Liver (tissue), 7 donors: ENCODE measurements at regions not wholly inside any gene's neighbourhood (a gene's known extent, or its start where the extent isn't known, plus 50 kb on each side); places are given as distances from the start of the nearest gene placed in this dataset.
A peak's percentile ranks its signal among the peaks of the same experiment; 100 is the strongest.

Experiments
- DNase-seq: peaks from one replicate; pipeline ENCODE4 v3.0.0-alpha.2; 2017; ENCODE audit warnings: low spot score
- H3K27ac ChIP-seq, 2 donors: one replicate each; pipeline ENCODE4 v1.7.0; 2013; ENCODE audit warnings: inconsistent platforms in 2 of 2, low read length in 2 of 2, control low read depth in 1 of 2, low read depth in 1 of 2, mild to moderate bottlenecking in 1 of 2
- H3K27me3 ChIP-seq, 4 donors: one replicate each; pipeline versions ENCODE4 v1.6.1 to v1.7.0; 2013; ENCODE audit warnings: low read length in 3 of 4, inconsistent platforms in 1 of 4, mild to moderate bottlenecking in 1 of 4, moderate library complexity in 1 of 4; ENCODE audit not compliant: control insufficient read depth in 4 of 4, insufficient read depth in 4 of 4
- H3K36me3 ChIP-seq, 4 donors: one replicate each; pipeline versions ENCODE4 v1.6.1 to v1.7.0; 2013; ENCODE audit warnings: low read length in 3 of 4, mild to moderate bottlenecking in 3 of 4, low read depth in 1 of 4, moderate library complexity in 1 of 4; ENCODE audit not compliant: control insufficient read depth in 4 of 4, insufficient read depth in 3 of 4
- H3K4me1 ChIP-seq, 4 donors: one replicate each; pipeline versions ENCODE4 v1.6.1 to v1.7.0; 2013; ENCODE audit warnings: low read length in 3 of 4, mild to moderate bottlenecking in 3 of 4, moderate library complexity in 1 of 4; ENCODE audit not compliant: control insufficient read depth in 4 of 4, insufficient read depth in 4 of 4
- H3K4me3 ChIP-seq, 3 donors: one replicate each; pipeline versions ENCODE4 v1.6.1 to v1.7.0; 2013; ENCODE audit warnings: low read length in 3 of 3, control low read depth in 1 of 3, low read depth in 1 of 3, mild to moderate bottlenecking in 1 of 3
- H3K9ac ChIP-seq, 2 donors: one replicate each; pipeline ENCODE4 v1.7.0; 2013; ENCODE audit warnings: low read length in 2 of 2, mild to moderate bottlenecking in 2 of 2, moderate library complexity in 2 of 2, control low read depth in 1 of 2, low read depth in 1 of 2
- H3K9me3 ChIP-seq, 4 donors: one replicate each; pipeline versions ENCODE4 v1.6.1 to v1.7.0; 2013; ENCODE audit warnings: low read length in 3 of 4; ENCODE audit not compliant: control insufficient read depth in 4 of 4
- FOXA1 ChIP-seq: IDR thresholded peaks from 2 replicates; pipeline ENCODE4 v1.6.1; 2016; ENCODE audit warnings: antibody characterized with exemption
- FOXA2 ChIP-seq: IDR thresholded peaks from 2 replicates; pipeline ENCODE4 v1.6.1; 2016; ENCODE audit warnings: antibody characterized with exemption
- GABPA ChIP-seq, 2 donors: IDR thresholded peaks in 1 of 2; conservative IDR thresholded peaks in 1 of 2; 2 replicates each; pipeline ENCODE4 v1.6.1; 2016; ENCODE audit warnings: antibody characterized with exemption in 2 of 2, mild to moderate bottlenecking in 1 of 2, moderate library complexity in 1 of 2
- JUND ChIP-seq, 2 donors: IDR thresholded peaks; 2 replicates each; pipeline ENCODE4 v1.6.1; 2016; ENCODE audit warnings: antibody characterized with exemption in 2 of 2
- RXRA ChIP-seq, 2 donors: IDR thresholded peaks; 2 replicates each; pipeline ENCODE4 v1.6.1; 2017 to 2018; ENCODE audit warnings: antibody characterized with exemption in 2 of 2, mild to moderate bottlenecking in 1 of 2
- SP1 ChIP-seq: IDR thresholded peaks from 2 replicates; pipeline ENCODE4 v1.6.1; 2018; ENCODE audit warnings: antibody characterized with exemption, mild to moderate bottlenecking
- TAF1 ChIP-seq: conservative IDR thresholded peaks from 2 replicates; pipeline ENCODE4 v1.6.1; 2016; ENCODE audit warnings: antibody characterized with exemption, mild to moderate bottlenecking
- WGBS: extraction: QIAGEN DNeasy Blood & Tissue Kit; methylation state at CpG from one replicate; pipeline ENCODE4 v1.1.7; 2013; 5-methylcytosine and 5-hydroxymethylcytosine counted together
- TF ChIP-seq, protein P1 (sequence below): IDR thresholded peaks from 2 replicates; pipeline ENCODE4 v1.6.1; 2016; ENCODE audit warnings: antibody characterized with exemption
- TF ChIP-seq, protein P2 (sequence below): IDR thresholded peaks from 2 replicates; pipeline ENCODE4 v1.6.1; 2016; ENCODE audit warnings: antibody characterized with exemption
- TF ChIP-seq, protein P3 (sequence below): IDR thresholded peaks from 2 replicates; pipeline ENCODE4 v1.6.1; 2016; ENCODE audit warnings: antibody characterized with exemption, mild to moderate bottlenecking
- TF ChIP-seq, protein P4 (sequence below): IDR thresholded peaks from 2 replicates; pipeline ENCODE4 v1.6.1; 2016; ENCODE audit warnings: antibody characterized with exemption
- donor health status: healthy.
- donor health status: healthy.
- donor health status: healthy.
- donor health status: healthy.

DNA sequence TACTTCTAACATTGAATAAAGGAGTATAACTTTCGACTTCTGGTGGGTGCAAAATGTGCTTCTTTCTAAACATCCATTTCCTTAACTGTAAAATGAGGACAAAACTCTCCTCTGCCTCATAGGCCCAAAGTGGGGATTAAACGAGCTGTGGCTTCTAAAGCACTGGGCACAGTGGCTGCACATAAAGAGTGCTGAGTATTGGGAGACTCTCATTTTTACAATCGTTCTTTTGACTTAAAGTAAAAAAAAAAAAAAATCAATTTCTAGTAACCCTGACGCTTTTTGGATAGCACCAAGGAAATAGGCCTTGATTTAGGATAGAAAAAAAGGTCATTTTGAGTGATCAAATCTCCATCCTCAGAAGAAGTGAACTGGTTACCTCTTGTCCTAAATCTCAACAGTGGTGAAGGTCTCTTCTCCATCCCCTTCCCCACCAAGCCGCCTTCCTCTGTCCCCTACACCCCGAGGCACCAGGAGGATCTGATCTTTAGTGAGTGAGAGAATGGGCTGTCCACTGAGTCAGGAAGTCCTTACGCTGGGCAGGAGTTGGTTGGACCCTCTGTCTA is 161.6 kb downstream of the DDX1 start:
- DNase-seq: no peak
- no peak overlapping the region for H3K27ac ChIP-seq
- no peak overlapping the region for H3K9ac ChIP-seq
- no peaks in the 10 kb centered on the region for H3K36me3 ChIP-seq
- H3K4me1 ChIP-seq: no peaks in the 10 kb centered on the region
- H3K27me3 ChIP-seq: no peaks in the 10 kb centered on the region
- no peaks in the 10 kb centered on the region for H3K9me3 ChIP-seq
- 76% methylated on average over 7 of the region's 7 CpGs for WGBS
- H3K4me3 ChIP-seq: no peak overlapping the region
- TF ChIP-seq JUND (IDR thresholded peaks at IDR 0.05): no peak

DNA sequence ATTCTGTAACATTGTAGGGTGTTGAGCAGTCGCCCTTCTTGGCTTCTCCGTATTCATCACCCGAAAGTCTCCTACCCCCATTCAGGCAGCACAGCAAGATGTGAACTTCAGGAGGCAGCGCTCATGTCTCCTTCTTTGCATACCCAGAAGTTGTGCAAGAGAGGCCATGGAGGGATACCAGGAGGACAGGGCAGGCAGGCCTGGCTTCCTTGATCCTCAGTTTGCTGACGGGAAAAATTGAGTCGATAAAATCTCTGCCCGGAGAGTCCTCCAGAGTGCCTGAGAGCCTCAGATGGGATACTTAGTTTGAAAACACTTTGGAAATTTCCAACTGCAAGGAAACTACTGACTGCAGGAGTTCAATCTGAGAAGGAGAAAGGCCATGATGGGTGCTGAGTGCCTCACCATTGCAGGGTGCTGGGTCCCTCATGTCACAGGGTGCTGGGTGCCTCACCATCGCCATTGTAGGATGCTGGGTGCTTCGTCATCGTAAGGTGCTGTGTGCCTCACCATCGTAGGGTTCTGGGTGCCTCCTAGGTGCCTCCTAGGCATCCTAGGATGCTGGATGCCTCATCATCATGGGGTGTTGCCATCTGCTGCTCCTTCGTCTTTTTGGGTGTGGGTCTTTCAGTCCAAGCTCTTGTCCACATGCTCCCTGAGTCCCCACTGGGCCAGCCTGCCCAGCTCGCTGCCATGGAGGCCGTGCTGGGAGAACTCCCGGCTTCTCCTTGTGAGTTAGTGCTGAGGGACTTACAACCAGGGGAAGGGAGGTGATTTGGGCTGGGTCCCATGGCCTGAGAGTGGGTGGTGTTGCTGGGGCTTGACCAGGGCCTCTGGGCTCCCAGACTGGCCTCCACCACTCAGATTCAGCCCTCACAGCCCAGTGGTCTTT is 162.4 kb downstream of the DDX1 start:
- no peak overlapping the region for H3K4me3 ChIP-seq
- H3K36me3 ChIP-seq: no peaks in the 10 kb centered on the region
- H3K9me3 ChIP-seq: no peaks in the 10 kb centered on the region
- TF ChIP-seq, protein P1, sequence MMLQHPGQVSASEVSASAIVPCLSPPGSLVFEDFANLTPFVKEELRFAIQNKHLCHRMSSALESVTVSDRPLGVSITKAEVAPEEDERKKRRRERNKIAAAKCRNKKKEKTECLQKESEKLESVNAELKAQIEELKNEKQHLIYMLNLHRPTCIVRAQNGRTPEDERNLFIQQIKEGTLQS: no peak
- TF ChIP-seq, protein P2, sequence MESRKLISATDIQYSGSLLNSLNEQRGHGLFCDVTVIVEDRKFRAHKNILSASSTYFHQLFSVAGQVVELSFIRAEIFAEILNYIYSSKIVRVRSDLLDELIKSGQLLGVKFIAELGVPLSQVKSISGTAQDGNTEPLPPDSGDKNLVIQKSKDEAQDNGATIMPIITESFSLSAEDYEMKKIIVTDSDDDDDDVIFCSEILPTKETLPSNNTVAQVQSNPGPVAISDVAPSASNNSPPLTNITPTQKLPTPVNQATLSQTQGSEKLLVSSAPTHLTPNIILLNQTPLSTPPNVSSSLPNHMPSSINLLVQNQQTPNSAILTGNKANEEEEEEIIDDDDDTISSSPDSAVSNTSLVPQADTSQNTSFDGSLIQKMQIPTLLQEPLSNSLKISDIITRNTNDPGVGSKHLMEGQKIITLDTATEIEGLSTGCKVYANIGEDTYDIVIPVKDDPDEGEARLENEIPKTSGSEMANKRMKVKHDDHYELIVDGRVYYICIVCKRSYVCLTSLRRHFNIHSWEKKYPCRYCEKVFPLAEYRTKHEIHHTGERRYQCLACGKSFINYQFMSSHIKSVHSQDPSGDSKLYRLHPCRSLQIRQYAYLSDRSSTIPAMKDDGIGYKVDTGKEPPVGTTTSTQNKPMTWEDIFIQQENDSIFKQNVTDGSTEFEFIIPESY: no peak
- no peak for TF ChIP-seq RXRA (IDR thresholded peaks at IDR 0.05)
- no peak for TF ChIP-seq SP1
- TF ChIP-seq FOXA1: no peak
- TF ChIP-seq TAF1: no peak
- no peak for TF ChIP-seq FOXA2
- TF ChIP-seq GABPA (IDR thresholded peaks at IDR 0.05 in 1 of 2, conservative IDR thresholded peaks at IDR 0.05 in 1 of 2): no peak
- TF ChIP-seq, protein P3, sequence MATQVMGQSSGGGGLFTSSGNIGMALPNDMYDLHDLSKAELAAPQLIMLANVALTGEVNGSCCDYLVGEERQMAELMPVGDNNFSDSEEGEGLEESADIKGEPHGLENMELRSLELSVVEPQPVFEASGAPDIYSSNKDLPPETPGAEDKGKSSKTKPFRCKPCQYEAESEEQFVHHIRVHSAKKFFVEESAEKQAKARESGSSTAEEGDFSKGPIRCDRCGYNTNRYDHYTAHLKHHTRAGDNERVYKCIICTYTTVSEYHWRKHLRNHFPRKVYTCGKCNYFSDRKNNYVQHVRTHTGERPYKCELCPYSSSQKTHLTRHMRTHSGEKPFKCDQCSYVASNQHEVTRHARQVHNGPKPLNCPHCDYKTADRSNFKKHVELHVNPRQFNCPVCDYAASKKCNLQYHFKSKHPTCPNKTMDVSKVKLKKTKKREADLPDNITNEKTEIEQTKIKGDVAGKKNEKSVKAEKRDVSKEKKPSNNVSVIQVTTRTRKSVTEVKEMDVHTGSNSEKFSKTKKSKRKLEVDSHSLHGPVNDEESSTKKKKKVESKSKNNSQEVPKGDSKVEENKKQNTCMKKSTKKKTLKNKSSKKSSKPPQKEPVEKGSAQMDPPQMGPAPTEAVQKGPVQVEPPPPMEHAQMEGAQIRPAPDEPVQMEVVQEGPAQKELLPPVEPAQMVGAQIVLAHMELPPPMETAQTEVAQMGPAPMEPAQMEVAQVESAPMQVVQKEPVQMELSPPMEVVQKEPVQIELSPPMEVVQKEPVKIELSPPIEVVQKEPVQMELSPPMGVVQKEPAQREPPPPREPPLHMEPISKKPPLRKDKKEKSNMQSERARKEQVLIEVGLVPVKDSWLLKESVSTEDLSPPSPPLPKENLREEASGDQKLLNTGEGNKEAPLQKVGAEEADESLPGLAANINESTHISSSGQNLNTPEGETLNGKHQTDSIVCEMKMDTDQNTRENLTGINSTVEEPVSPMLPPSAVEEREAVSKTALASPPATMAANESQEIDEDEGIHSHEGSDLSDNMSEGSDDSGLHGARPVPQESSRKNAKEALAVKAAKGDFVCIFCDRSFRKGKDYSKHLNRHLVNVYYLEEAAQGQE: no peak
- TF ChIP-seq, protein P4, sequence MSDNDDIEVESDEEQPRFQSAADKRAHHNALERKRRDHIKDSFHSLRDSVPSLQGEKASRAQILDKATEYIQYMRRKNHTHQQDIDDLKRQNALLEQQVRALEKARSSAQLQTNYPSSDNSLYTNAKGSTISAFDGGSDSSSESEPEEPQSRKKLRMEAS: no peak
- no peaks in the 10 kb centered on the region for H3K27me3 ChIP-seq
- DNase-seq: peak; percentile 12
- WGBS: 96% methylated on average over 15 of the region's 15 CpGs
- no peak overlapping the region for H3K9ac ChIP-seq
- H3K27ac ChIP-seq: no peak overlapping the region
- H3K4me1 ChIP-seq: no peaks in the 10 kb centered on the region
